ENCODE measurements at regions not wholly inside any gene's neighbourhood (a gene's known extent, or its start where the extent isn't known, plus 50 kb on each side); places are given as distances from the start of the nearest gene placed in this dataset.
"Not testable (repeated sequence)": the region's sequence is repeated elsewhere in the genome, so short reads cannot be mapped to it uniquely, and the experiment has no call there.

GRCh38 chr5:62752056-62752997 is 173.7 kb downstream of the LRRC70 start:
- H3K27ac ChIP-seq; H3K4me1 ChIP-seq; H3K4me3 ChIP-seq; H3K36me3 ChIP-seq; ATAC-seq; intact Hi-C loops (cut with DNase I); H3K27me3 ChIP-seq; DNase-seq; H3K9me3 ChIP-seq: not testable (repeated sequence)
- 69% methylated on average over 7 of the region's 17 CpGs for WGBS (ENCODE audit: insufficient coverage, low coverage, low lambda C conversion rate, missing lambda C conversion rate)

- ATAC-seq (peak in 3 of 4 donors; percentile 52 to 90 (median 66)), DNase-seq (no peak)
- peaks cover 0 to 6% (median 0%) of the 10 kb centered on the region in 4 donors for H3K4me1 ChIP-seq
- H3K27me3 ChIP-seq: no peaks in the 10 kb centered on the region
- TF ChIP-seq POLR2A (IDR thresholded peaks at IDR 0.05) (no peak), CTCF (IDR thresholded peaks at IDR 0.05) (no peak)
- no peaks in the 10 kb centered on the region for H3K36me3 ChIP-seq
- no peak overlapping the region for H3K27ac ChIP-seq
- 28% methylated on average over 2 of the region's 2 CpGs for WGBS (ENCODE audit: insufficient coverage, low coverage, low lambda C conversion rate, missing lambda C conversion rate)
- intact Hi-C loops (cut with DNase I): no loop called here
- no peaks in the 10 kb centered on the region for H3K9me3 ChIP-seq
- H3K4me3 ChIP-seq: no peak overlapping the region
Observed at GRCh38 chr5:62742207-62742606, 163.6 kb downstream of the LRRC70 start.

- TF ChIP-seq CTCF (IDR thresholded peaks at IDR 0.05) (no peak), POLR2A (IDR thresholded peaks at IDR 0.05) (no peak)
- Histone ChIP-seq H3K36me3 (no peaks in the 10 kb centered on the region), H3K4me1 (peaks cover 0 to 6% (median 0%) of the 10 kb centered on the region in 4 donors), H3K27me3 (no peaks in the 10 kb centered on the region), H3K4me3 (no peak overlapping the region), H3K27ac (no peak overlapping the region), H3K9me3 (no peaks in the 10 kb centered on the region)
- no peak for ATAC-seq
- WGBS (ENCODE audit: insufficient coverage, low coverage, low lambda C conversion rate, missing lambda C conversion rate): 46% methylated on average over 2 of the region's 2 CpGs
- DNase-seq: no peak
- intact Hi-C loops (cut with DNase I): no loop called here
Observed at GRCh38 chr5:62741761-62742160, 163.1 kb downstream of the LRRC70 start.

- Histone ChIP-seq H3K4me1 (peaks cover 0 to 6% (median 0%) of the 10 kb centered on the region in 4 donors), H3K36me3 (no peaks in the 10 kb centered on the region), H3K4me3 (no peak overlapping the region), H3K9me3 (peaks cover 0 to 6% (median 0%) of the 10 kb centered on the region in 4 donors), H3K27me3 (no peaks in the 10 kb centered on the region), H3K27ac (no peak overlapping the region)
- no peak for DNase-seq
- TF ChIP-seq POLR2A (IDR thresholded peaks at IDR 0.05): no peak
- no peak for TF ChIP-seq CTCF (IDR thresholded peaks at IDR 0.05)
- ATAC-seq: no peak
- intact Hi-C loops (cut with DNase I): no loop called here
Observed at GRCh38 chr5:62737766-62738165, 159.1 kb downstream of the LRRC70 start.

GRCh38 chr5:62732677-62733121 is 154.1 kb downstream of the LRRC70 start:
- DNase-seq: no peak
- no peaks in the 10 kb centered on the region for H3K27me3 ChIP-seq
- H3K4me3 ChIP-seq: no peak overlapping the region
- WGBS (ENCODE audit: insufficient coverage, low coverage, low lambda C conversion rate, missing lambda C conversion rate): 50% methylated on average over 1 of the region's 1 CpG
- intact Hi-C loops (cut with DNase I): no loop called here
- no peaks in the 10 kb centered on the region for H3K4me1 ChIP-seq
- TF ChIP-seq POLR2A (IDR thresholded peaks at IDR 0.05) (no peak), CTCF (IDR thresholded peaks at IDR 0.05) (no peak)
- ATAC-seq: peak; percentile 48 to 74 (median 62)
- no peaks in the 10 kb centered on the region for H3K36me3 ChIP-seq
- H3K9me3 ChIP-seq: peaks cover 0 to 6% (median 0%) of the 10 kb centered on the region in 4 donors
- no peak overlapping the region for H3K27ac ChIP-seq
